LNCaP clone FGC (cell line): ENCODE measurements at regions not wholly inside any gene's neighbourhood (a gene's known extent, or its start where the extent isn't known, plus 50 kb on each side); places are given as distances from the start of the nearest gene placed in this dataset.
A peak's percentile ranks its signal among the peaks of the same experiment; 100 is the strongest.

Experiments used
- DNase-seq: peaks from one replicate; pipeline ENCODE4 v3.0.0-alpha.2; 2011; ENCODE audit warnings: low read depth
- H3K4me3 ChIP-seq: 2 replicates; pipeline ENCODE4 v1.5.1; 2011; ENCODE audit warnings: mild to moderate bottlenecking, low read depth, low read length, control low read depth
- CTCF ChIP-seq: IDR thresholded peaks from 2 replicates; pipeline ENCODE4 v1.5.1; 2012; ENCODE audit warnings: mild to moderate bottlenecking; ENCODE audit not compliant: control insufficient read depth, insufficient read depth; ENCODE audit errors: extremely low read depth

GRCh38 chr3:178367817-178368617 lies 168.2 kb upstream of the KCNMB2 start:
- peak; percentile 83 for DNase-seq

GRCh38 chr3:178369006-178369405 lies 167.2 kb upstream of the KCNMB2 start:
- no peak for TF ChIP-seq CTCF
- no peak overlapping the region for H3K4me3 ChIP-seq
- no peak for DNase-seq

More at GRCh38 chr3:178367817-178368617, 168.2 kb upstream of the KCNMB2 start:
- H3K4me3 ChIP-seq: no peak overlapping the region
- TF ChIP-seq CTCF: no peak

GRCh38 chr3:178369811-178370210 lies 166.4 kb upstream of the KCNMB2 start:
- no peak overlapping the region for H3K4me3 ChIP-seq
- DNase-seq: no peak
- no peak for TF ChIP-seq CTCF

- no peak for TF ChIP-seq CTCF
- no peak overlapping the region for H3K4me3 ChIP-seq
- DNase-seq: no peak
Measured at GRCh38 chr3:178370387-178370786, 165.8 kb upstream of the KCNMB2 start.

- no peak for TF ChIP-seq CTCF
- DNase-seq: no peak
- no peak overlapping the region for H3K4me3 ChIP-seq
Measured at GRCh38 chr3:178381555-178381954, 154.7 kb upstream of the KCNMB2 start.

GRCh38 chr3:178381971-178382448 lies 154.2 kb upstream of the KCNMB2 start:
- TF ChIP-seq CTCF: no peak
- no peak for DNase-seq
- H3K4me3 ChIP-seq: no peak overlapping the region
